IMR-90 (cell line): ENCODE measurements at regions not wholly inside any gene's neighbourhood (a gene's known extent, or its start where the extent isn't known, plus 50 kb on each side); places are given as distances from the start of the nearest gene placed in this dataset.
A peak's percentile ranks its signal among the peaks of the same experiment; 100 is the strongest.

Source experiments
- ATAC-seq: fragments of 200-7000 bp; cut with Tn5 transposase; 2 replicates; pipeline ENCODE4 v1.9.1; 2020; ENCODE audit warnings: low read depth, mild to moderate bottlenecking, moderate library complexity
- BruUV-seq: library from RNA; stranded (reverse); fragments of 400-500 nt; replicated peaks from 2 replicates; lab custom pipeline; 2021; lab: Mats Ljungman, UMichigan
- CTCF ChIA-PET: fragments of 300-600 bp; formaldehyde crosslinking; extraction: SDS; loops from one replicate; lab custom pipeline; 2021; ENCODE audit warnings: antibody characterized with exemption; lab: Yijun Ruan, JAX
- POLR2A ChIA-PET: fragments of 300-600 bp; sonication (Branson Sonifier 250); formaldehyde crosslinking; loops from one replicate; lab custom pipeline; 2022; ENCODE audit warnings: antibody characterized with exemption; ENCODE audit not compliant: unreplicated experiment; lab: Charles Lee
- DNase-seq: peaks from one replicate; pipeline ENCODE4 v3.0.0; 2013
- H2AFZ ChIP-seq: replicated peaks from 2 replicates; pipeline ENCODE3; 2013; ENCODE audit warnings: low read length, mild to moderate bottlenecking; ENCODE audit not compliant: poor library complexity
- H2AK5ac ChIP-seq: 2 replicates; pipeline ENCODE4 v1.6.1; 2013; ENCODE audit warnings: low read depth, low read length, inconsistent platforms
- H2AK9ac ChIP-seq: replicated peaks from 2 replicates; pipeline ENCODE3; 2013; ENCODE audit warnings: mild to moderate bottlenecking, low read depth, low read length, moderate library complexity; ENCODE audit not compliant: poor library complexity
- H2BK120ac ChIP-seq: 2 replicates; pipeline ENCODE4 v1.6.1; 2013; ENCODE audit warnings: low read depth, low read length, inconsistent platforms
- H2BK15ac ChIP-seq: 3 replicates; pipeline ENCODE4 v1.6.1; 2013; ENCODE audit warnings: low read depth, low read length, inconsistent platforms
- H2BK20ac ChIP-seq: 2 replicates; pipeline ENCODE4 v1.6.1; 2013; ENCODE audit warnings: low read depth, mild to moderate bottlenecking, inconsistent platforms, low read length, moderate library complexity
- H2BK5ac ChIP-seq: 2 replicates; pipeline ENCODE4 v1.6.1; 2013; ENCODE audit warnings: mild to moderate bottlenecking, low read depth, low read length, inconsistent platforms; ENCODE audit not compliant: poor library complexity, severe bottlenecking
- H3K14ac ChIP-seq: replicated peaks from 2 replicates; pipeline ENCODE4 v1.6.1; 2013; ENCODE audit warnings: low read depth, low read length, inconsistent platforms
- H3K18ac ChIP-seq: 2 replicates; pipeline ENCODE4 v1.6.1; 2013; ENCODE audit warnings: low read depth, low read length, control low read depth
- H3K23ac ChIP-seq: 2 replicates; pipeline ENCODE4 v1.6.1; 2013; ENCODE audit warnings: low read depth, low read length, inconsistent platforms
- H3K27ac ChIP-seq: 2 replicates; pipeline ENCODE4 v1.5.1; 2013; ENCODE audit warnings: mild to moderate bottlenecking, control low read depth, low read length; ENCODE audit not compliant: insufficient read depth
- H3K27me3 ChIP-seq: 2 replicates; pipeline ENCODE4 v1.6.1; 2013; ENCODE audit warnings: low read length; ENCODE audit not compliant: control insufficient read depth, insufficient read depth
- H3K36me3 ChIP-seq: 2 replicates; pipeline ENCODE4 v1.6.1; 2013; ENCODE audit warnings: low read length, mixed read lengths; ENCODE audit not compliant: control insufficient read depth, insufficient read depth
- H3K4ac ChIP-seq: 2 replicates; pipeline ENCODE4 v1.6.1; 2013; ENCODE audit warnings: low read depth, low read length, inconsistent platforms
- H3K4me1 ChIP-seq: 2 replicates; pipeline ENCODE4 v1.6.1; 2013; ENCODE audit warnings: low read length, mixed read lengths; ENCODE audit not compliant: control insufficient read depth, insufficient read depth
- H3K4me2 ChIP-seq: 2 replicates; pipeline ENCODE4 v1.6.1; 2013; ENCODE audit warnings: low read depth, mild to moderate bottlenecking, control low read depth, low read length, moderate library complexity
- H3K4me3 ChIP-seq: 2 replicates; pipeline ENCODE4 v1.5.1; 2013; ENCODE audit warnings: low read depth, mild to moderate bottlenecking, control low read depth, low read length, moderate library complexity; ENCODE audit not compliant: insufficient read depth
- H3K56ac ChIP-seq: 2 replicates; pipeline ENCODE4 v1.6.1; 2013; ENCODE audit warnings: low read length, inconsistent platforms; ENCODE audit not compliant: insufficient read depth; ENCODE audit errors: extremely low read depth
- H3K79me1 ChIP-seq, 2 experiments: 2 replicates each; pipeline ENCODE4 v1.6.1; 2013; ENCODE audit warnings: low read length in 2 of 2, inconsistent platforms in 1 of 2, low read depth in 1 of 2
- H3K9ac ChIP-seq: 2 replicates; pipeline ENCODE4 v1.6.1; 2013; ENCODE audit warnings: low read depth, low read length, control low read depth
- H3K9me1 ChIP-seq: 2 replicates; pipeline ENCODE4 v1.6.1; 2013; ENCODE audit warnings: low read length, inconsistent platforms; ENCODE audit not compliant: insufficient read depth
- H3K9me3 ChIP-seq: 2 replicates; pipeline ENCODE4 v1.6.1; 2013; ENCODE audit warnings: low read length; ENCODE audit not compliant: control insufficient read depth, insufficient read depth
- H4K20me1 ChIP-seq: 2 replicates; pipeline ENCODE4 v1.6.1; 2013; ENCODE audit warnings: low read length, inconsistent platforms; ENCODE audit not compliant: insufficient read depth
- H4K5ac ChIP-seq: 2 replicates; pipeline ENCODE4 v1.6.1; 2013; ENCODE audit warnings: mild to moderate bottlenecking, low read depth, low read length, control low read depth
- H4K8ac ChIP-seq, 2 experiments: 2 replicates each; pipeline ENCODE4 v1.6.1; 2013; ENCODE audit warnings: low read depth in 2 of 2, low read length in 2 of 2, control low read depth in 1 of 2, inconsistent platforms in 1 of 2
- H4K91ac ChIP-seq: 2 replicates; pipeline ENCODE4 v1.6.1; 2013; ENCODE audit warnings: low read depth, low read length, inconsistent platforms; ENCODE audit not compliant: insufficient read depth
- CTCF ChIP-seq: conservative IDR thresholded peaks from 2 replicates; pipeline ENCODE4 v1.5.1; 2012; ENCODE audit warnings: mild to moderate bottlenecking, low read depth, low read length, improper control_type of control experiment
- RCOR1 ChIP-seq: IDR thresholded peaks from 2 replicates; pipeline ENCODE4 v1.6.1; 2012; ENCODE audit warnings: mild to moderate bottlenecking, low read length, improper control_type of control experiment; ENCODE audit not compliant: insufficient replicate concordance
- WGBS, 2 experiments: methylation state at CpG; one replicate each; pipeline versions ENCODE4 v1.1.5 to v1.1.7; 2013; ENCODE audit warnings: missing lambda C conversion rate in 2 of 2; ENCODE audit not compliant: insufficient read length in 1 of 2; ENCODE audit errors: extremely low coverage in 2 of 2; 5-methylcytosine and 5-hydroxymethylcytosine counted together
- dilution Hi-C: fragments of 300-500 bp; cut with HindIII; formaldehyde crosslinking; loops from one replicate; pipeline ENCODE4 v1.14.3; 2018; ENCODE audit warnings: low sequenced_read_pairs; ENCODE audit not compliant: unreplicated experiment
- in situ Hi-C: fragments of 300-500 bp; cut with MboI; formaldehyde crosslinking; loops from 3 replicates; pipeline ENCODE4 v1.14.3; 2019; ENCODE audit warnings: low sequenced_read_pairs, inconsistent platforms, mixed read lengths
- intact Hi-C: fragments of 100-400 bp; cut with micrococcal nuclease; formaldehyde crosslinking; loops from 2 replicates; pipeline ENCODE4 v1.10.0; 2022

GRCh38 chr2:60337142-60337497 lies 216.3 kb downstream of the BCL11A start:
- Histone ChIP-seq H3K27ac (no peak overlapping the region), H3K9me3 (no peaks in the 10 kb centered on the region), H2BK15ac (no peak overlapping the region), H3K4me2 (no peak overlapping the region), H2BK120ac (no peak overlapping the region), H3K14ac (no peak overlapping the region), H3K4me1 (no peaks in the 10 kb centered on the region), H4K91ac (no peak overlapping the region), H3K23ac (no peak overlapping the region), H2BK20ac (no peak overlapping the region), H3K79me1 (no peaks in the 10 kb centered on the region), H2BK5ac (no peak overlapping the region), H2AK5ac (no peak overlapping the region), H3K9ac (no peak overlapping the region), H3K56ac (no peak overlapping the region), H3K4ac (no peak overlapping the region), H2AFZ (no peak overlapping the region), H2AK9ac (no peak overlapping the region), H3K9me1 (no peaks in the 10 kb centered on the region), H3K27me3 (no peaks in the 10 kb centered on the region), H4K8ac (no peak overlapping the region), H4K20me1 (no peaks in the 10 kb centered on the region), H3K18ac (no peak overlapping the region), H3K36me3 (no peaks in the 10 kb centered on the region), H3K4me3 (no peak overlapping the region), H4K5ac (no peak overlapping the region)
- intact Hi-C loops: loop anchor here (1.0 kb wide), 1 partner anchor 213 kb away; no protein-coding TSS in a partner anchor
- TF ChIP-seq CTCF: 0 out of 2 replicates have a peak, but pooled peaks have one; percentile 5
- TF ChIP-seq RCOR1: no peak
- ATAC-seq (no peak), DNase-seq (no peak)
- no TSS peak for BruUV-seq
- dilution Hi-C loops: no loop called here
- CTCF ChIA-PET: interaction anchor here (1.0 kb wide), 1 partner anchor 16 kb away, joined by 3 read pairs; no protein-coding TSS in a partner anchor
- WGBS, 2 experiments: no CpG with 5 or more reads among the region's 4 CpGs
- in situ Hi-C loops: no loop called here
- POLR2A ChIA-PET: no interaction called here
